ENCODE measurements at regions not wholly inside any gene's neighbourhood (a gene's known extent, or its start where the extent isn't known, plus 50 kb on each side); places are given as distances from the start of the nearest gene placed in this dataset.
A peak's percentile ranks its signal among the peaks of the same experiment; 100 is the strongest.

- in situ Hi-C loops (cut with MboI; ENCODE audit: low sequenced_read_pairs), result no loop called here
- H3K4me3 ChIP-seq, result no peak overlapping the region
Measured at GRCh38 chr16:52633230-52633629, 86.3 kb upstream of the TOX3 start.

GRCh38 chr16:52631711-52632110, 84.8 kb upstream of the TOX3 start:
- Histone ChIP-seq H3K9me3 (no peaks in the 10 kb centered on the region; the same call in 1 of the 2 replicates), H3K4me1 (peaks cover 7% of the 10 kb centered on the region), H3K36me3 (replicated peaks) (no peaks in the 10 kb centered on the region), H3K27me3 (ENCODE audit: low read depth) (no peaks in the 10 kb centered on the region), H3K4me3 (no peak overlapping the region)
- no peak for DNase-seq (ENCODE audit: low spot score in 2 of 2)
- in situ Hi-C loops (cut with MboI; ENCODE audit: low sequenced_read_pairs), result no loop called here

More at GRCh38 chr16:52633230-52633629, 86.3 kb upstream of the TOX3 start:
- no peak for DNase-seq (ENCODE audit: low spot score in 2 of 2)
- Histone ChIP-seq H3K36me3 (replicated peaks) (no peaks in the 10 kb centered on the region), H3K9me3 (no peaks in the 10 kb centered on the region; the same call in 1 of the 2 replicates), H3K4me1 (peaks cover 7% of the 10 kb centered on the region), H3K27me3 (ENCODE audit: low read depth) (no peaks in the 10 kb centered on the region)

GRCh38 chr16:52630711-52631110, 83.8 kb upstream of the TOX3 start:
- Histone ChIP-seq H3K4me3 (no peak overlapping the region), H3K4me1 (peaks cover 7% of the 10 kb centered on the region), H3K27me3 (ENCODE audit: low read depth) (no peaks in the 10 kb centered on the region), H3K36me3 (replicated peaks) (no peaks in the 10 kb centered on the region), H3K9me3 (no peaks in the 10 kb centered on the region; the same call in 1 of the 2 replicates)
- DNase-seq (ENCODE audit: low spot score in 2 of 2), result no peak
- in situ Hi-C loops (cut with MboI; ENCODE audit: low sequenced_read_pairs), result no loop called here

GRCh38 chr16:52629296-52629695, 82.4 kb upstream of the TOX3 start:
- no peaks in the 10 kb centered on the region; the same call in 1 of the 2 replicates for H3K27me3 ChIP-seq (ENCODE audit: low read depth)
- in situ Hi-C loops (cut with MboI; ENCODE audit: low sequenced_read_pairs), result no loop called here
- H3K4me3 ChIP-seq, result no peak overlapping the region
- H3K4me1 ChIP-seq, result peaks cover 4% of the 10 kb centered on the region
- no peaks in the 10 kb centered on the region for H3K36me3 ChIP-seq (replicated peaks)
- no peaks in the 10 kb centered on the region; the same call in 1 of the 2 replicates for H3K9me3 ChIP-seq
- no peak for DNase-seq (ENCODE audit: low spot score in 2 of 2)

- H3K36me3 ChIP-seq (replicated peaks), result no peaks in the 10 kb centered on the region
- in situ Hi-C loops (cut with MboI; ENCODE audit: low sequenced_read_pairs), result no loop called here
- no peaks in the 10 kb centered on the region for H3K9me3 ChIP-seq
- no peaks in the 10 kb centered on the region for H3K4me1 ChIP-seq
- H3K27me3 ChIP-seq (ENCODE audit: low read depth), result peaks cover 8% of the 10 kb centered on the region
- no peak for DNase-seq (ENCODE audit: low spot score in 2 of 2)
- no peak overlapping the region for H3K4me3 ChIP-seq
Measured at GRCh38 chr16:52624891-52625290, 77.9 kb upstream of the TOX3 start.

- DNase-seq (ENCODE audit: low spot score in 2 of 2), result no peak
- no peaks in the 10 kb centered on the region for H3K9me3 ChIP-seq
- H3K36me3 ChIP-seq (replicated peaks), result no peaks in the 10 kb centered on the region
- H3K27me3 ChIP-seq (ENCODE audit: low read depth), result peaks cover 8% of the 10 kb centered on the region
- H3K4me1 ChIP-seq, result no peaks in the 10 kb centered on the region
- H3K4me3 ChIP-seq, result no peak overlapping the region
- in situ Hi-C loops (cut with MboI; ENCODE audit: low sequenced_read_pairs), result no loop called here
Measured at GRCh38 chr16:52621651-52622050, 74.7 kb upstream of the TOX3 start.

GRCh38 chr16:52618753-52619497, 72.0 kb upstream of the TOX3 start:
- Histone ChIP-seq H3K4me1 (no peaks in the 10 kb centered on the region), H3K4me3 (no peak overlapping the region), H3K27me3 (ENCODE audit: low read depth) (peaks cover 8% of the 10 kb centered on the region), H3K9me3 (no peaks in the 10 kb centered on the region), H3K36me3 (replicated peaks) (no peaks in the 10 kb centered on the region)
- DNase-seq (ENCODE audit: low spot score in 2 of 2), result no peak
- in situ Hi-C loops (cut with MboI; ENCODE audit: low sequenced_read_pairs), result no loop called here

- Histone ChIP-seq H3K4me1 (no peaks in the 10 kb centered on the region), H3K27me3 (ENCODE audit: low read depth) (peaks cover 5% of the 10 kb centered on the region; the same call in 1 of the 2 replicates), H3K9me3 (no peaks in the 10 kb centered on the region), H3K36me3 (replicated peaks) (no peaks in the 10 kb centered on the region), H3K4me3 (no peak overlapping the region)
- in situ Hi-C loops (cut with MboI; ENCODE audit: low sequenced_read_pairs), result no loop called here
- no peak for DNase-seq (ENCODE audit: low spot score in 2 of 2)
Measured at GRCh38 chr16:52617591-52617990, 70.6 kb upstream of the TOX3 start.

GRCh38 chr16:52613508-52613907, 66.6 kb upstream of the TOX3 start:
- Histone ChIP-seq H3K4me3 (no peak overlapping the region), H3K36me3 (replicated peaks) (no peaks in the 10 kb centered on the region), H3K9me3 (no peaks in the 10 kb centered on the region), H3K27me3 (ENCODE audit: low read depth) (no peaks in the 10 kb centered on the region), H3K4me1 (no peaks in the 10 kb centered on the region)
- in situ Hi-C loops (cut with MboI; ENCODE audit: low sequenced_read_pairs), result no loop called here
- peak in 1 of 2 experiments; percentile 13 for DNase-seq (ENCODE audit: low spot score in 2 of 2)

- no peak for DNase-seq (ENCODE audit: low spot score in 2 of 2)
- Histone ChIP-seq H3K4me3 (no peak overlapping the region), H3K9me3 (no peaks in the 10 kb centered on the region), H3K4me1 (no peaks in the 10 kb centered on the region), H3K36me3 (replicated peaks) (no peaks in the 10 kb centered on the region), H3K27me3 (ENCODE audit: low read depth) (no peaks in the 10 kb centered on the region)
- in situ Hi-C loops (cut with MboI; ENCODE audit: low sequenced_read_pairs), result no loop called here
Measured at GRCh38 chr16:52611817-52612673, 65.1 kb upstream of the TOX3 start.

GRCh38 chr16:52603015-52603414, 56.1 kb upstream of the TOX3 start:
- in situ Hi-C loops (cut with MboI; ENCODE audit: low sequenced_read_pairs), result no loop called here
- no peaks in the 10 kb centered on the region for H3K4me1 ChIP-seq
- no peak for DNase-seq (ENCODE audit: low spot score in 2 of 2)
- H3K4me3 ChIP-seq, result no peak overlapping the region
- H3K27me3 ChIP-seq (ENCODE audit: low read depth), result no peaks in the 10 kb centered on the region
- no peaks in the 10 kb centered on the region for H3K36me3 ChIP-seq (replicated peaks)
- H3K9me3 ChIP-seq, result no peaks in the 10 kb centered on the region

- DNase-seq (ENCODE audit: low spot score in 2 of 2), result peak; percentile 25 to 42
- no peaks in the 10 kb centered on the region for H3K9me3 ChIP-seq
- H3K4me1 ChIP-seq, result no peaks in the 10 kb centered on the region
- no peak overlapping the region for H3K4me3 ChIP-seq
- in situ Hi-C loops (cut with MboI; ENCODE audit: low sequenced_read_pairs), result no loop called here
- no peaks in the 10 kb centered on the region for H3K36me3 ChIP-seq (replicated peaks)
- no peaks in the 10 kb centered on the region for H3K27me3 ChIP-seq (ENCODE audit: low read depth)
Measured at GRCh38 chr16:52597772-52598483, 51.0 kb upstream of the TOX3 start.

GRCh38 chr16:52597073-52597771, 50.3 kb upstream of the TOX3 start:
- Histone ChIP-seq H3K36me3 (replicated peaks) (no peaks in the 10 kb centered on the region), H3K4me3 (no peak overlapping the region), H3K27me3 (ENCODE audit: low read depth) (no peaks in the 10 kb centered on the region), H3K9me3 (no peaks in the 10 kb centered on the region), H3K4me1 (no peaks in the 10 kb centered on the region)
- no peak for DNase-seq (ENCODE audit: low spot score in 2 of 2)
- in situ Hi-C loops (cut with MboI; ENCODE audit: low sequenced_read_pairs), result no loop called here
